Activated naive CD4-positive, alpha-beta T cell treated with anti-CD3 and anti-CD28 coated beads for 36 hours (primary cell): ENCODE measurements at regions not wholly inside any gene's neighbourhood (a gene's known extent, or its start where the extent isn't known, plus 50 kb on each side); places are given as distances from the start of the nearest gene placed in this dataset.

ENCODE experiments used
- CTCF ChIA-PET: fragments of 350-600 bp; sonication (Branson Sonifier 250); formaldehyde crosslinking; loops from one replicate; lab custom pipeline; 2021; ENCODE audit warnings: antibody characterized with exemption; lab: Charles Lee
- DNase-seq: peaks from one replicate; pipeline ENCODE4 v3.0.0-alpha.2; 2020
- H3K27ac Mint-ChIP-seq: one replicate; pipeline ENCODE4 v1.8.0; 2021; ENCODE audit warnings: mild to moderate bottlenecking, mixed read lengths
- H3K27me3 Mint-ChIP-seq: one replicate; pipeline ENCODE4 v1.8.0; 2021; ENCODE audit warnings: low read depth, mixed read lengths
- H3K36me3 Mint-ChIP-seq: one replicate; pipeline ENCODE4 v1.8.0; 2021; ENCODE audit warnings: low read depth, mixed read lengths
- H3K4me1 Mint-ChIP-seq: one replicate; pipeline ENCODE4 v1.8.0; 2021; ENCODE audit warnings: low read depth, mixed read lengths
- H3K4me3 Mint-ChIP-seq: one replicate; pipeline ENCODE4 v1.8.0; 2021; ENCODE audit warnings: mild to moderate bottlenecking, moderate library complexity, mixed read lengths
- H3K9me3 Mint-ChIP-seq: one replicate; pipeline ENCODE4 v1.8.0; 2021; ENCODE audit warnings: mixed read lengths
- intact Hi-C: fragments of 100-400 bp; cut with micrococcal nuclease; formaldehyde crosslinking; loops from one replicate; pipeline ENCODE4 v1.15.1; 2023

DNA sequence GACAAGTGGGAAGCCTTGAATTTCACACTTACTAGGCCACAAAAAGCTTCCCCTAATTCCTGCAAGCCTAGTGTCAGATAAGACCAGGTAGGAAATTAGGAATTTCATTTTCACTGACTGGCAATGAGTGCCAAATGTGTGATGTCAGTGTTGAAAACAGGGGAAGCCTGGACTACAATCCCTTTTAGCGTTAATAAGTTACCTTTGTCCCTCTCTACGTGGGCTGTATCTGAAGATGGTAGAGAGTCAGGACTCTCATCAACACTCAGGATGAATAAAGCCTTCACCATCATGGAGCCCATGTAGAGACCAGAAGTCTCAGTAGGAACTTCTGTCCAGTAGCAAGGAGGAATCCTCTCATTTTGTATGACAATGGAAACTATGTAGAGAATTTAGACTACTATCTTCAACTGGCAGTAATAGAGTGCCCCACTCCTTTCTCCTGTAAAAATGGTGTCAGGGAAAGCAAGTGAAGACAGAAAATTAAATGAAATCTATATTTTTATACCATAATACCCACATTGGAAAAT is 324.1 kb upstream of the KLHL1 start:
- Mint-ChIP-seq H3K27me3 (no peaks in the 10 kb centered on the region), H3K36me3 (peaks cover 1% of the 10 kb centered on the region), H3K27ac (no peak overlapping the region), H3K4me3 (no peak overlapping the region), H3K4me1 (no peaks in the 10 kb centered on the region), H3K9me3 (peaks cover 5% of the 10 kb centered on the region)
- intact Hi-C loops: no loop called here
- DNase-seq: no peak
- CTCF ChIA-PET: no interaction called here

DNA sequence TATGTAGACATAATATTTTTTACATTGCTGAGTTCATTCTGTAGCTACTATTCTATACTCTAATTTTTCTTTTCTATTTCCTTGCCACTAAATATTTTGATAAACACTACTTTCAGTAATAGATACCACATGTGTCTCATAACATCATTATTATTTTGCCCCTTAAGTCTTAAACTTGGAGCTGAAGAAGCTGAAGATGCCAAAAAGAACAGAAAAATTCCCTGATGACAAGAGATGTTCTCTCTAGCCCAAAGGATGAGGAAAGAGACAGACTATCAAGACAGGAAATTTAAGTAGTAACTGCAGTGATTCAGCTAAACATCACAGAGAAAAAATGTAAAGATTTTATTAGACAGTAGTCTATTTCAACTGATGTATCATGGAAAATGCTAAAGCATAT is 322.0 kb upstream of the KLHL1 start:
- H3K27me3 Mint-ChIP-seq: no peaks in the 10 kb centered on the region
- peaks cover 6% of the 10 kb centered on the region for H3K9me3 Mint-ChIP-seq
- no peak for DNase-seq
- no peak overlapping the region for H3K4me3 Mint-ChIP-seq
- intact Hi-C loops: no loop called here
- CTCF ChIA-PET: no interaction called here
- H3K27ac Mint-ChIP-seq: no peak overlapping the region
- peaks cover 1% of the 10 kb centered on the region for H3K36me3 Mint-ChIP-seq
- H3K4me1 Mint-ChIP-seq: no peaks in the 10 kb centered on the region

DNA sequence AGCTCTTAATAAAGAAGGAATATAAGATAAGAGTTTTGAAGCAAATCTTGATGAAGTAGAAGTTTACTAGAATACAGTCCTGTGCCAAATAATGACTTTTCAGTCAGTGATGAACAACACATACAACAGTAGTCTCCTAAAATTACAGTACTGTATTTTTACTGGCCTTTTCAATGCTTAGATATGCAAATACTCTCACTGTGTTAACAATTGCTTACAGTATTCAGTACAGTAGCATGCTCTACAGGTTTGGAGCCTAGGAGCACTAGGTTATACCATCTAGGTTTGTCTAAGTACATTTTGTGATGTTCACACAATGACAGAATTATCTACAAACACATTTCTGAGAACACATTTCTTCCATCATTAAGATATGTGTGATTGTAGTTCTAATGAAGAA is 316.7 kb upstream of the KLHL1 start:
- CTCF ChIA-PET: no interaction called here

DNA sequence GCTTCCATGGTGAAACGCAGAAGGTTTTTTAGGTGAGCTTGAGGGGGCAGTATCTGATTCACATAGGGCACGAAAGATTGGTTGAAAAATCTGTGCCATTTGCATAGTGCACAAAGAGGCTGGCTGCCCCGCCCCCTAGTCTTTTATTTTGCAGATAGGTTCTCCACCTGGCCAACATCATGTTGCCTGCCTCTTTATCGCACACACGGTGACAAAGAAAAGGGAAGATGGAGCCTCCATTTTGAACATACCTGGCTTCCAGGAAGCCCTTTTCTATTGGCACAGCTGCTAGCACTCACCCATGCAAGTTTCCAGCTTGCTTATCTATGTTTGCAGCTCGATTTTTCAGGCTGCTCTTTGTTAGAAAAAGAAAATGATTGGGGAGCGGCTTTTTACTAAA is 316.2 kb upstream of the KLHL1 start:
- no peak for DNase-seq
- intact Hi-C loops: no loop called here
- CTCF ChIA-PET: no interaction called here
- H3K27ac Mint-ChIP-seq: no peak overlapping the region
- H3K9me3 Mint-ChIP-seq: peaks cover 1% of the 10 kb centered on the region
- H3K27me3 Mint-ChIP-seq: no peaks in the 10 kb centered on the region
- H3K4me3 Mint-ChIP-seq: no peak overlapping the region
- H3K36me3 Mint-ChIP-seq: no peaks in the 10 kb centered on the region
- no peaks in the 10 kb centered on the region for H3K4me1 Mint-ChIP-seq

More for the DNA sequence above, 316.7 kb upstream of the KLHL1 start:
- H3K36me3 Mint-ChIP-seq: no peaks in the 10 kb centered on the region
- no peak for DNase-seq
- H3K27ac Mint-ChIP-seq: no peak overlapping the region
- intact Hi-C loops: no loop called here
- no peaks in the 10 kb centered on the region for H3K4me1 Mint-ChIP-seq
- peaks cover 1% of the 10 kb centered on the region for H3K9me3 Mint-ChIP-seq
- no peak overlapping the region for H3K4me3 Mint-ChIP-seq
- H3K27me3 Mint-ChIP-seq: no peaks in the 10 kb centered on the region

DNA sequence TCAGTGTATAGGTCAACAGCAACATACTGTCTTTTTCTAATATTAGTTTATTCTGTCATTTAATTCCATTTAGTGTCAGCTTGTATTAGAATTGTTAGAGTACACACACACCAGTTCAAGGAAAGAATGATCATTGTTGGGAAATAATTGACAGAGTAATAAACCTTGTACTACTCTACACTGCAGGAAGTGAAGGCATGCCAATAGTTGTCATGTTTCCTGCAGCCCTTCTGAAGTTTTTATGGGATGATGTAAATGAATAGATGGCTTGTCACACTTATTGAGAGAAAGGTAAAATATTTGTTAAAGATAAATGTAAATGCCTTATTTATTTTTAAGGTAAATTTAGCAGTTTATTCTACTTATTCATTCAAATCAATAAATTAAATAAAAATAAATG is 306.9 kb upstream of the KLHL1 start:
- Mint-ChIP-seq H3K4me1 (no peaks in the 10 kb centered on the region), H3K27ac (no peak overlapping the region)
- CTCF ChIA-PET: no interaction called here

DNA sequence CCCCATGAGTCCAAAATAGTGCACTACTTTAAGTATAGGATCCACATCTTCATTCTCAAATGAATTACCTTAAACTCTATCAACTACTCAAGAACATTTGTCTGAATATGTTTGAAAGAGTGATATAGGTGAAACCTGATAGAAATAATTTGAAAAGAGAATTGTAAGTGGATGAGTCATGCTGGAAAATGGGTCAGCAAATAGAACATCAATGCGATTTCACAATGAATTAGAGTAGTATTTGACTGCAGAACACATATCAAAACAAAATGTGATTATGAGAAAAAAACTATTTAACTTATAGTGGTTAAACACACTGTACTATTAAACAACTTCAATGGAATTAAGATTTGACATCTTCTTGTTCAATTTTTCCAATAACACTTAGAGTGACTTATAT is 300.6 kb upstream of the KLHL1 start:
- no peak for DNase-seq
- Mint-ChIP-seq H3K27ac (no peak overlapping the region), H3K4me3 (no peak overlapping the region), H3K27me3 (no peaks in the 10 kb centered on the region), H3K9me3 (peaks cover 2% of the 10 kb centered on the region), H3K4me1 (no peaks in the 10 kb centered on the region), H3K36me3 (no peaks in the 10 kb centered on the region)
- intact Hi-C loops: no loop called here
- CTCF ChIA-PET: no interaction called here

More for the DNA sequence above, 306.9 kb upstream of the KLHL1 start:
- no peaks in the 10 kb centered on the region for H3K9me3 Mint-ChIP-seq
- DNase-seq: no peak
- no peaks in the 10 kb centered on the region for H3K36me3 Mint-ChIP-seq
- H3K27me3 Mint-ChIP-seq: no peaks in the 10 kb centered on the region
- intact Hi-C loops: no loop called here
- no peak overlapping the region for H3K4me3 Mint-ChIP-seq

DNA sequence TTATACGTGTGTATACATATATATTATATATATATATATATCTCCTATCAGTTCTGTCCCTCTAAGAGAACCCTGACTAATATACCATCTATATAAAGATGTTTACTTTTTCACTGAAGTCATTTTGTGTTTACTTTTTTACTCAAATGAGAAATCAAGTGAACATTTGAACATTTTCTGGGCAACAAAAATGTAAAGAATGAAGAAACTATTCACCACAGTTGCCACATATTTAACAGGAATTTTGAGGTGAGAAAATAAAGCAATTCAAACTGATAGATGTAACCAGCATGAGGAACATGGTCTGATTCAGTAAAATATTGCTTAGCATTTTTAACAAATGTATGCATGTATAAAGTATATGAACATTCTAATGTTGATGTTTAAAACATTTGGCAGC is 299.2 kb upstream of the KLHL1 start:
- intact Hi-C loops: no loop called here
- no peaks in the 10 kb centered on the region for H3K27me3 Mint-ChIP-seq
- H3K4me1 Mint-ChIP-seq: no peaks in the 10 kb centered on the region
- DNase-seq: no peak
- H3K27ac Mint-ChIP-seq: no peak overlapping the region
- peaks cover 2% of the 10 kb centered on the region for H3K9me3 Mint-ChIP-seq
- no peaks in the 10 kb centered on the region for H3K36me3 Mint-ChIP-seq
- H3K4me3 Mint-ChIP-seq: no peak overlapping the region
- CTCF ChIA-PET: interaction anchor here (0.7 kb wide), 1 partner anchor 10 kb away, joined by 3 read pairs; no protein-coding TSS in a partner anchor

DNA sequence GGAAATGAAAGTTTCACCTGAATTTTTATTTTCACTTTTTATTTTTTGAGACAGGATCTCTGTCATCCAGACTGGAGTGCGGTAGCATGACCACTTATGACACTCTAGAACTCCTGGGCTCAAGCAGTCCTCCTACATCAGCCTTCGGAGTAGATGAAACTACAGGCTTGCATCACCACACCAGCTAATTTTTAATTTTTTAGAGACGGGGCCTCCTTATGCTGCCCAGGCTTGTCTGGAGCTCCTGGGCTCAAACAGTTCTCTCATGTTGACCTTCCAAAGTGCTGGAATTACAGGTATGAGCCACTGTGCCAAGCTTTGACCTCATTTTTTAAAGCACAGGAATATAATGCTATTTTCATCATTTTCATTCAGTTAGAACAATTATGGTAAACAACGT is 297.0 kb upstream of the KLHL1 start:
- CTCF ChIA-PET: no interaction called here
- no peaks in the 10 kb centered on the region for H3K36me3 Mint-ChIP-seq
- no peaks in the 10 kb centered on the region for H3K4me1 Mint-ChIP-seq
- H3K27me3 Mint-ChIP-seq: no peaks in the 10 kb centered on the region
- H3K9me3 Mint-ChIP-seq: peaks cover 2% of the 10 kb centered on the region
- no peak overlapping the region for H3K27ac Mint-ChIP-seq
- intact Hi-C loops: no loop called here
- no peak overlapping the region for H3K4me3 Mint-ChIP-seq
- no peak for DNase-seq

DNA sequence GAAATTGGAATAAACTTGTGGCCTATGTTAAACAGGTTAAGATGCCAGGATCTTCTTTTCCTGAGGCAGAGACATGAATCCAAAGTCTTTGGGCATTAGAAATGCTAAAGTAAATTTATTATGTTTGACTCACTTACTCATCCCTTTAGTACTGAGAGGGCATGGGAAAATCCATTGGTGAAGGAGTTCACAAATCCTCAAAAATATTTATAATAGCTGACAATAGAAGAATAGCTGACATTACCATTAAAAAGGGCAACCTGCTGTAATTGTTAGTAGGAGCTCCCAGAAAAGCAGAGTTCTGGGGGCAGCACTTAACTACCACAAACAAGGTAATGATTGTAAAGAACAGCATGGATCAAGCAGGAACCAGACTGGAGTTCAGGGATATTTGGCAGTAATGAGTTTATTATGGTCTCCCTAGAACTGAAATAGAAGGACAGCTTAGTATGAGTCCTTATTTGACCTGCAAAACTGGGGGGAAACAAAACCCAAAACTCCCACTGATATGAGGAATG is 285.8 kb upstream of the KLHL1 start:
- Mint-ChIP-seq H3K36me3 (no peaks in the 10 kb centered on the region), H3K9me3 (peaks cover 3% of the 10 kb centered on the region), H3K27me3 (no peaks in the 10 kb centered on the region), H3K27ac (no peak overlapping the region), H3K4me1 (no peaks in the 10 kb centered on the region), H3K4me3 (no peak overlapping the region)
- intact Hi-C loops: no loop called here
- CTCF ChIA-PET: no interaction called here
- DNase-seq: no peak

DNA sequence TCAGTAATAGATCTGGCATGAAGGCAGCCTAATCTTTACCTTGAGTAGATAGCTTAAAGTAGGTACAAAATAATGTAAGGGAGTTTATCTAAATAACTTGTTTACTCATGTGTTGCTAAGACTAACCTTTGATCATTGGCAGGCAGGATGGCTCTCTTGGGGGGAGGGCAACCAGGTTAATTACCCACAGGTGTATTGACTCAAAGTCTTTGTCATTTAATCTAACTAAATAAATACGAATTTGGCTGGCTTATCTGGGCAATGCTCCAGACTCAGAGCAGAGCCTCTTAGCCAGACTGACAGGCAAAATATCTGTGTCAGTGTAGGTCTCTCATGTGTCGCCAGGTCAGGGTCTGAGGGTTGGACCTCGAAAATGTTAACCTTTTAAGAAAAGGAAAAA is 283.4 kb upstream of the KLHL1 start:
- CTCF ChIA-PET: no interaction called here
- intact Hi-C loops: no loop called here

DNA sequence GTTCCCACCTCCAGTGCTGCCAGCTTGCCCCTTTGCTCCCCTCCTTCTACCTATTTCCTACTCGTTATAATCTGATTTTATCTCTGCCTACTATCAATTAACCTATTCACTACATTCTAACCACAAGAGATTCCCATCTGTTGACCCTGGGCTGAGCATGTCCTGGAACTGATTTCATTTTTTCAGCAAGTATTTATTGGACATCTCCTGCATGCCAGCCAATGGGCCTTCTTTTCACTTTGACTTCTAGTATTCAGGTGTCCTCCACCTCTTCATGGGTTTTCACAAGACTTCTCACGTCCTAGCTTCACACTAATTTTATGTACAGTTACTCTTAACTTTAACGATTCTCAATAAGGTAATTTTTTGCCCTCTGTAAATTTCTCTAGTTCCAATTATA is 282.7 kb upstream of the KLHL1 start:
- Mint-ChIP-seq H3K27me3 (no peaks in the 10 kb centered on the region), H3K9me3 (no peaks in the 10 kb centered on the region), H3K4me1 (no peaks in the 10 kb centered on the region), H3K36me3 (no peaks in the 10 kb centered on the region), H3K4me3 (no peak overlapping the region), H3K27ac (no peak overlapping the region)
- intact Hi-C loops: no loop called here
- CTCF ChIA-PET: no interaction called here
- DNase-seq: no peak

More for the DNA sequence above, 283.4 kb upstream of the KLHL1 start:
- Mint-ChIP-seq H3K27ac (no peak overlapping the region), H3K27me3 (no peaks in the 10 kb centered on the region), H3K4me1 (no peaks in the 10 kb centered on the region), H3K4me3 (no peak overlapping the region), H3K36me3 (no peaks in the 10 kb centered on the region), H3K9me3 (no peaks in the 10 kb centered on the region)
- no peak for DNase-seq

DNA sequence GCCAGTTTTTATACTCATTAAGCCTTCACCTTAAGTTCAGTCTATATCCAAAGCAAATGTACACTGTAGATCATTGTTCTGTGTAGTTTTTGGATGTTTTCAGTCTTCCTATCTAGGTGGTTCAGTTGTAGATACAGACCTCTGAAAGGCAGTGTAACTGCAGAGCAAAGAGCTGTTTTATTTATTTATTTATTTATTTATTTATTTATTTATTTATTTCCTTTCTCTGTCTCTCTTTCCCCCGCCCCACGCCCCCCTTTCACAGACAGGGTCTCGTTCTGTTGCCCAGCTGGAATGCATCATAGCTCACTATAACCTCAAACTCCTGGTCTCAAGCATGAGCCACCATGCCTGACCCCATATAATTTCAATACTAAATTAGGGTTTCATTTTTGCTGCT is 281.8 kb upstream of the KLHL1 start:
- CTCF ChIA-PET: no interaction called here
- Mint-ChIP-seq H3K9me3 (no peaks in the 10 kb centered on the region), H3K4me3 (no peak overlapping the region), H3K4me1 (no peaks in the 10 kb centered on the region), H3K27ac (no peak overlapping the region), H3K27me3 (no peaks in the 10 kb centered on the region), H3K36me3 (no peaks in the 10 kb centered on the region)
- intact Hi-C loops: no loop called here
- DNase-seq: no peak

DNA sequence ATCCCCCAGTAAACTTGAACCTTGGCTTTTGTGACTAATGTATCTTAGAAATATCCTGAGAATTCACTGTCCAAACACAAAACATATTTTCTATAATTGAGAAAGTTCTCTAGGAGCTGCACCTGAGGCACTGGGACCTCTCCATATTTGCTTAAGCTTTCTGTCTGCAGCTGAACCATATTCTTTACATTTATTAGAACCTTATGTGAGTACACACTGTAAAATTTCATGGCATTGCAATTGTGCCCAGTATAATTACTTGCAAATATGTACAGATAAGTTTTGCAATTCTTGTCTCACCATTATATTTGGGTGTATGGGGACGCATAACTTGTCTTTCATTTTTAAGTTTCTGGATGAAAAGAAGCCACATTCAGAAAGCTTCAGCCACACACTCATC is 280.7 kb upstream of the KLHL1 start:
- DNase-seq: no peak

More for the DNA sequence above, 280.7 kb upstream of the KLHL1 start:
- CTCF ChIA-PET: no interaction called here
- Mint-ChIP-seq H3K4me3 (no peak overlapping the region), H3K36me3 (no peaks in the 10 kb centered on the region), H3K27ac (no peak overlapping the region), H3K27me3 (no peaks in the 10 kb centered on the region), H3K4me1 (no peaks in the 10 kb centered on the region), H3K9me3 (no peaks in the 10 kb centered on the region)
- intact Hi-C loops: no loop called here
